GM20000 (cell line): ENCODE measurements at regions not wholly inside any gene's neighbourhood (a gene's known extent, or its start where the extent isn't known, plus 50 kb on each side); places are given as distances from the start of the nearest gene placed in this dataset.

Source experiments
- DNase-seq: peaks from one replicate; pipeline ENCODE4 v3.0.0; 2012; ENCODE audit warnings: low spot score
- TF ChIP-seq, protein P1 (sequence below): IDR thresholded peaks from 2 replicates; pipeline ENCODE4 v1.5.1; 2012; ENCODE audit warnings: mild to moderate bottlenecking, control low read depth; ENCODE audit errors: extremely low read depth, missing control alignments

DNA sequence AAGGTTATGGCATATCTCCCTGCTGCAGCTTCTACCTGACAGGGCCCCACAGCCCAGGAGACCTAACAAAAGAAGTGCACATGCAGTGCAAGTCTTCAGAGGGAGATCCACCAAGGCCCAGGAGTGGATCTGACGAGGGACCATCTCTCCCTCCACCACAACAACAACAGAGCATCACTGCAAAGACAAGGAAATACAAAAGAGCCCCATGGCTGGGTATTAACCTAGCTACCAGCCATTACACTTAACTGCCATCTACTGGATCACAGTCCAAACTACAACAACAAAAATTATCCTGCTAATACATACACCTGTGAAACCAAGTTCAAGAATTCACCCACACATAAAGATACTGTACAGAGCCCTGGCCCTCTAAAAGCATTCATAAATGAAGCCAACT, 280.2 kb upstream of the SLC7A11 start:
- DNase-seq, result peak; percentile 10

DNA sequence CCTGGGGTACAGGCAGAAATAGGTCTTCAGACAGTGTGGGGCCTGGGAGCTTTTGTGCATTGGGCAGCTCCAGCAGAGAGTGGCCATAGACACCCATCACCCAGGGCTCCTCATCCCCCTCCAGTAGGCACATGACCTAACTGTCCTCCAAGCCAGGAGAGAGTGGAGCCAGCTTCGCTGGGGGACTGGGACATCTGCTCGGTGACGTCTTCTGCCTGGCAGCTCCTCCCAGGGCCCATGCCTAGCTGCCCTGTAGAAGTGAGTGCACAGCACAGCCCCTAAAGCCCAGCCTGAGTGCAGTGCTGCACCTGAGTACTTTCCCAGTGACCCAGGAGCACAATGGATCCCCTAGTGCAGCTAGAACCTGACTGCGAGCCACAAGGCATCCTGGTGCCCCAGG, 279.7 kb upstream of the SLC7A11 start:
- no peak for DNase-seq

More for the DNA sequence above, 280.2 kb upstream of the SLC7A11 start:
- TF ChIP-seq, protein P1, sequence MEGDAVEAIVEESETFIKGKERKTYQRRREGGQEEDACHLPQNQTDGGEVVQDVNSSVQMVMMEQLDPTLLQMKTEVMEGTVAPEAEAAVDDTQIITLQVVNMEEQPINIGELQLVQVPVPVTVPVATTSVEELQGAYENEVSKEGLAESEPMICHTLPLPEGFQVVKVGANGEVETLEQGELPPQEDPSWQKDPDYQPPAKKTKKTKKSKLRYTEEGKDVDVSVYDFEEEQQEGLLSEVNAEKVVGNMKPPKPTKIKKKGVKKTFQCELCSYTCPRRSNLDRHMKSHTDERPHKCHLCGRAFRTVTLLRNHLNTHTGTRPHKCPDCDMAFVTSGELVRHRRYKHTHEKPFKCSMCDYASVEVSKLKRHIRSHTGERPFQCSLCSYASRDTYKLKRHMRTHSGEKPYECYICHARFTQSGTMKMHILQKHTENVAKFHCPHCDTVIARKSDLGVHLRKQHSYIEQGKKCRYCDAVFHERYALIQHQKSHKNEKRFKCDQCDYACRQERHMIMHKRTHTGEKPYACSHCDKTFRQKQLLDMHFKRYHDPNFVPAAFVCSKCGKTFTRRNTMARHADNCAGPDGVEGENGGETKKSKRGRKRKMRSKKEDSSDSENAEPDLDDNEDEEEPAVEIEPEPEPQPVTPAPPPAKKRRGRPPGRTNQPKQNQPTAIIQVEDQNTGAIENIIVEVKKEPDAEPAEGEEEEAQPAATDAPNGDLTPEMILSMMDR, result no peak

DNA sequence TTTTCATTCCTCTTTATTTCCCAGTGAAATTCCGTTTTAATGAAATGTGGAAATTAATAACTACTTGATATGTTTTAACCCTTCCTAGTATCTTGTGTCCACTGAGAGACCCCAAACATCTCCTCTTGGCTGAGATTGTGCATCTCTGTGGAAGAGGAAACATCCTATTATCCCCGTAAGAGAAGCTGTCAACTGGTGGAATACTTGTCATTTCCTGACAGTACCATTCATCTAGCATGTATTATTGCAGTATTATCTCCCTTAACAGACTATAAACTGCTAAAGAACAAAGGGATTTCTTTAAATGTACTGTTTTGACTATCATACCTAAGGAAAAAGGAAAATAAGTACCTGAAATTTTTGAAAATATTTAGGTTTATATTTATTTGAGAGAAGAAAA, 277.3 kb upstream of the SLC7A11 start:
- TF ChIP-seq, protein P1, result no peak

More for the DNA sequence above, 279.7 kb upstream of the SLC7A11 start:
- TF ChIP-seq, protein P1, result no peak

DNA sequence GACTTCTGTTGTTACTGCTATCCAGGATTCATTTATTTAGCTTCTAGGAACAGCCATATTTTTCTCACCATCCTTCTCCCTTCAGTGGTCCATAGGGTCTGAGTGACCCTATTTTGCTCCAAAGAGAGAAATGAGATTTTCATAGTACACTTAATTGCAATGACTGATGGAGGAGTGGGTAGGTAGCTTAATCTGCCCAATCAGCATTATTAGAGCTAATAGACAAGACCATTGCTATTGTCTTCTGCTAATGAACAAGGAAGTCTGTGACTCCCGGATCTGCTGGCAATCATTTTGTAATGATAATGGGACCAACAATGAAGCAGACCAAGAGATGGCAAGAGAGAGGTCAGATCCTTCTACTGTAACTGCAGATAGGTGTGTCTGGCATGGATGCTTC, 271.4 kb upstream of the SLC7A11 start:
- TF ChIP-seq, protein P1, result no peak
- no peak for DNase-seq

More for the DNA sequence above, 277.3 kb upstream of the SLC7A11 start:
- DNase-seq, result no peak

DNA sequence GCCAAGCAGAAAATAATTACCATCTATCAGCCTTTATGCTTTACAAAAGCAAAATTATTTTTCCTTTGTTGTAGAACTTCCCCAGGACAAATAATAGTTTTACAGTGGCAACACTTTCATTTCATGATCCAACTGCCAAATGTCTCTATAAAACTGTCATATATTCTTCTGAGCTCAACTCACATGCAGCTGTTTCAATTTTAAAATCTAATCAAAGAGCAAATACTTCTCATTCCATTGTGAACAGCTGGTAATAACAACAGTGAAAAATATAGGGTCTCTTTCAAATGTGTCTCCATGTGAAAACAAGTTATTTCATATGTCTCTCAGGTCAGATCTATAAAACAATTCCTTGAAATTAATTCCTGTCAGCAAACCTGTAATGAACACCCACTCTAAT, 270.6 kb upstream of the SLC7A11 start:
- DNase-seq, result no peak
- TF ChIP-seq, protein P1, result no peak

DNA sequence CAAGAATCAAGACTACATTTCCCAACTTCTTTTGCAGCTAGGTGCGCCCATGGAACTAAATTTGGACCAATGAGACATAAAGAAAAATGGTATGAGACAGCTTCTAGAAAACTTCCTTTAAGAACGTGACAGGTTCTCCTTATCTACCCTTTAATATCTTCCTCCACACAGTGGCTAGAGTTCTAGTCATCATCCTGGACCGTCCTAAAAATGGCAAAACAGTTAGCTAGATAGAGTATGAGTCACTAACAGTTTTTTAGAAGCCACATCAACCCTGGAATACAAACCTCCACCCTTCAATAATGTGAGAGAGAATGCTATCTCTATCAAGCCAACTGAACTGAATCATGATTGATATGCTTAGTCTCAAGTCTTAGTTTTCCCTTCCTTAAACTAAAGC, 267.9 kb upstream of the SLC7A11 start:
- DNase-seq, result no peak
- TF ChIP-seq, protein P1, result no peak

DNA sequence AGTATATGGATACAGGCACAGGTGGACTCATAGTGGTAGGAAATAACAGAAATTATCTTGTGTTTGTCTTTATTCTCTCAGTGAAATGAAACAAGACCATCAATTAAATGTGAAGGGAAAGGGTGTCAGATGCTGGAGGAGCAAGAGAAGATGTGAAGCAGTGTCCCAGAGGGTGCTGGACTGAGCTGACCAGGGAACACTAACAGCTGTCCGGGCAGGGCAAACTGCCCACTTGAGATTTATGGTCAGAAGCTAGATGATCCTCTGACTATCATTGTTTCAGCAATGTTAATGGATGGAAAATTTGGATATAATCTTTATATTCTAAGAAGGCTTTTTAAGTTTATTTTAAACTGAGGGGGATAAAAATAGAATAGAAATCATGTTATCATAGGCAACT, 267.2 kb upstream of the SLC7A11 start:
- DNase-seq, result no peak
- TF ChIP-seq, protein P1, result no peak
